RWPE2 (cell line): ENCODE measurements at regions not wholly inside any gene's neighbourhood (a gene's known extent, or its start where the extent isn't known, plus 50 kb on each side); places are given as distances from the start of the nearest gene placed in this dataset.

Source experiments
- ATAC-seq: fragments of 200-7000 bp; cut with Tn5 transposase; 3 replicates; pipeline ENCODE4 v1.9.1; 2021; ENCODE audit warnings: low read depth
- DNase-seq: peaks from one replicate; pipeline ENCODE4 v3.0.0-alpha.2; 2020; ENCODE audit warnings: low spot score
- H3K27ac ChIP-seq: fragments of 450-650 bp; 2 replicates; pipeline ENCODE4 v1.5.1; 2017; ENCODE audit warnings: mild to moderate bottlenecking; ENCODE audit not compliant: poor library complexity, severe bottlenecking
- H3K27me3 ChIP-seq: fragments of 250-450 bp; sonication (Bioruptor Pico); 2 replicates; pipeline ENCODE4 v1.5.1; 2021; ENCODE audit warnings: mild to moderate bottlenecking, moderate library complexity; ENCODE audit not compliant: insufficient read depth, poor library complexity, severe bottlenecking
- H3K36me3 ChIP-seq: fragments of 250-450 bp; sonication (Bioruptor Pico); 2 replicates; pipeline ENCODE4 v1.5.1; 2020; ENCODE audit warnings: low read depth, mild to moderate bottlenecking, moderate library complexity
- H3K4me1 ChIP-seq: fragments of 250-450 bp; sonication (Bioruptor Pico); 2 replicates; pipeline ENCODE4 v1.5.1; 2021; ENCODE audit warnings: mild to moderate bottlenecking, moderate library complexity; ENCODE audit not compliant: insufficient read depth, poor library complexity, severe bottlenecking
- H3K4me3 ChIP-seq: fragments of 250-450 bp; sonication (Bioruptor Pico); 2 replicates; pipeline ENCODE4 v1.5.1; 2021; ENCODE audit warnings: mild to moderate bottlenecking, moderate library complexity; ENCODE audit not compliant: severe bottlenecking
- H3K9me3 ChIP-seq: fragments of 250-450 bp; sonication (Bioruptor Pico); 2 replicates; pipeline ENCODE4 v1.5.1; 2021; ENCODE audit warnings: mild to moderate bottlenecking, moderate library complexity; ENCODE audit not compliant: severe bottlenecking
- TF ChIP-seq, protein P1 (sequence below): fragments of 450-650 bp; IDR thresholded peaks from one replicate; pipeline ENCODE4 v1.5.1; 2017; ENCODE audit warnings: mild to moderate bottlenecking, moderate library complexity; ENCODE audit not compliant: poor library complexity, severe bottlenecking

DNA sequence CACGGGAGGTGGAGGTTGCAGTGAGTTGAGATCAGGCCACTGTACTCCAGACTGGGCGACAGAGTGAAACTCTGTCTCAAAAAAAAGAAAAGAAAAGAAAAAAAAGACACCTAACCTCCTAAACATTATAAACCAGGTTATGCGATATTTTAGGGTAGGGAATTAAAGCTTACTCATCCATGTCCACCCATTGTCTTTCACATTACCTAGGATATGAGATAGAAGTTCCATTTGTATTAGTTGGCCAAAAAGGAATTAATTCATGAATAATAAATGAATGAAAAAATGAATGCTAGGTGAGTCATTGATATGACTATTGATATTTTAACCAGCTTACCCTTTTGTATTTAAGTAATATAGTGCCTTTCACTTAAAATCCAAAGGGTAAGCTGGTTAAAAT lies 132.9 kb downstream of the FAM161A start:
- TF ChIP-seq, protein P1, sequence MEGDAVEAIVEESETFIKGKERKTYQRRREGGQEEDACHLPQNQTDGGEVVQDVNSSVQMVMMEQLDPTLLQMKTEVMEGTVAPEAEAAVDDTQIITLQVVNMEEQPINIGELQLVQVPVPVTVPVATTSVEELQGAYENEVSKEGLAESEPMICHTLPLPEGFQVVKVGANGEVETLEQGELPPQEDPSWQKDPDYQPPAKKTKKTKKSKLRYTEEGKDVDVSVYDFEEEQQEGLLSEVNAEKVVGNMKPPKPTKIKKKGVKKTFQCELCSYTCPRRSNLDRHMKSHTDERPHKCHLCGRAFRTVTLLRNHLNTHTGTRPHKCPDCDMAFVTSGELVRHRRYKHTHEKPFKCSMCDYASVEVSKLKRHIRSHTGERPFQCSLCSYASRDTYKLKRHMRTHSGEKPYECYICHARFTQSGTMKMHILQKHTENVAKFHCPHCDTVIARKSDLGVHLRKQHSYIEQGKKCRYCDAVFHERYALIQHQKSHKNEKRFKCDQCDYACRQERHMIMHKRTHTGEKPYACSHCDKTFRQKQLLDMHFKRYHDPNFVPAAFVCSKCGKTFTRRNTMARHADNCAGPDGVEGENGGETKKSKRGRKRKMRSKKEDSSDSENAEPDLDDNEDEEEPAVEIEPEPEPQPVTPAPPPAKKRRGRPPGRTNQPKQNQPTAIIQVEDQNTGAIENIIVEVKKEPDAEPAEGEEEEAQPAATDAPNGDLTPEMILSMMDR = no peak
- no peak for DNase-seq

DNA sequence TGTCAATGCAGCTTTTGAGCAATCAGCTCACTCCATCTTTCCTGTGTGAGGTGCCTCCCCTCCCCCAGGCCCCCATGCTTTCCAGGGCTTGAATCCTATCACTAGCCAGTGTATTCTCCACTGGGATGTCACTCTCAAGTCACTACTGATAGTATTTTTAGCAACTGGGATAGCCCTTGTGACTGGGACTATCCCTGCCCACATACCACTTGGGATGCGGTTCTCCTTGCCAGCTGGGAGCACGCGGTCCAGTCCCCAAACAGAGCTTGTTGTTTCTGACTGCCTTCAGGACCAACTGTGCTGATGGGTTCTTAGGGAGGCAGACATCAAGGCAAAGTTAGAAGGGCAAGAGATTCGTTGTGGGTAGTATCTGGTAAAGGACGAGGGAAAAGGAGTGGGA lies 134.9 kb downstream of the FAM161A start:
- Histone ChIP-seq H3K9me3 (no peaks in the 10 kb centered on the region), H3K27ac (no peak overlapping the region), H3K27me3 (no peaks in the 10 kb centered on the region), H3K36me3 (no peaks in the 10 kb centered on the region), H3K4me3 (no peak overlapping the region), H3K4me1 (no peaks in the 10 kb centered on the region)
- DNase-seq = no peak
- no peak for ATAC-seq
- TF ChIP-seq, protein P1 = no peak

More for the DNA sequence above, 132.9 kb downstream of the FAM161A start:
- Histone ChIP-seq H3K4me3 (no peak overlapping the region), H3K9me3 (no peaks in the 10 kb centered on the region), H3K36me3 (no peaks in the 10 kb centered on the region), H3K27me3 (no peaks in the 10 kb centered on the region), H3K4me1 (no peaks in the 10 kb centered on the region), H3K27ac (no peak overlapping the region)
- ATAC-seq = peak; percentile 64; the same call in 2 of the 3 replicates

DNA sequence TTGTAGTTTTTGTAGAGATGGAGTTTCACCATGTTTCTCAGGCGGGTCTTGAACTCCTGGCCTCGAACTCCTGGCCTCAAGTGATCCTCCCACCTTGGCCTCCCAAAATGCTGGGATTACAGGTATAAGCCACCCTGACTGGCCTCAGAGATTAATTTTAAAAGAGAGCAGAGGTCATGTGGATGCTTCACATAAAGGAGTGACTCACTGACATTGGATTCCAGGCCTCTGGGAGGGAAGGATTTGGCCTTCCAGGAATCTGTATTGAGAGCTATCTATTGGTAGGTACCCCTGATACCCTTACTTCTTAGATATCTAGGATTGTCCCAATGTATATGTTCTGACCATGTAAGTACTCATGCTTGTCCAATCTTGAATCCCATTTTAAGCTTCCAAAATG lies 138.4 kb downstream of the FAM161A start:
- Histone ChIP-seq H3K27me3 (no peaks in the 10 kb centered on the region), H3K27ac (no peak overlapping the region), H3K9me3 (no peaks in the 10 kb centered on the region), H3K36me3 (no peaks in the 10 kb centered on the region), H3K4me3 (no peak overlapping the region), H3K4me1 (no peaks in the 10 kb centered on the region)
- DNase-seq = no peak
- TF ChIP-seq, protein P1 = no peak
- no peak for ATAC-seq

DNA sequence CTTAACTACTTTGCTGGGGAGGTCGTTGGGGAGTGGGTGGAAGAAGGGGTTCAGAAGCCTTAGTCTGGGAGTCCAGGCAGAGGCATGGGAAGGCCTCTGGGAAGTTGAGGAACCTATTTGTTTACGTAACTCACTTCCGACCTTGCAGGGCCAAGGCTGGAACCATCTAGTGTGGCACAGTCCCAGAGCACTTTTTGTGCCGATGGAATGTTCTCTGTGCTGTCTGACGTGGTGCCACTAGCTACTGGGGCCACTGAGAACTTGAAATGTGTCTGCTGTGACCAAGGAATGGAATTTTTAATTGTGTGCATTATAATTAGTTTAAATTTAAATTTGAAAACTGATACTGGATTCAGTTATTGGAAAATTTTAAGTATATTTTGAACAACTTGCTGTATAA lies 139.7 kb downstream of the FAM161A start:
- no peaks in the 10 kb centered on the region for H3K4me1 ChIP-seq
- TF ChIP-seq, protein P1 = no peak
- ATAC-seq (no peak), DNase-seq (no peak)
- no peaks in the 10 kb centered on the region for H3K9me3 ChIP-seq
- no peaks in the 10 kb centered on the region for H3K27me3 ChIP-seq
- no peaks in the 10 kb centered on the region for H3K36me3 ChIP-seq
- no peak overlapping the region for H3K4me3 ChIP-seq
- no peak overlapping the region for H3K27ac ChIP-seq

DNA sequence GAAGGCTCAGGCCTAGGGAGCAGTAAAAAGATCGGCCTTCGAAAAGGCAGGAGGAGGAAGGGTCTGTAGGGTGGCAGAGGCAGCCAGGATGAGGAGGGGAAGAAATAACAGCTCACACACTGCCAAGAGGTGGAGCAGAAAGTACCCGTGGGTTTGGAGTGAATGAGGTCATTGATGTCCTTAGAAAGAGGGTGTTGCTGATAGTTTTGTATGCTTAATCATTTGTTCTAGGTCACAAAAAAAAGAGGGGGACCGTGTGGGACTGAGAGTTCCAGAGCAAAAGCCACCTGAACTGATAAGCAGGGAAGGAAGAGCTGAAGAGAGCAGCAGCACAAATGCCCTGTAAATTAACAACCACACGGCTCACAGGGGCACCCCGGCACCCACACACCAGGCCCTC lies 140.4 kb downstream of the FAM161A start:
- ATAC-seq (no peak), DNase-seq (no peak)
- Histone ChIP-seq H3K27ac (no peak overlapping the region), H3K27me3 (no peaks in the 10 kb centered on the region), H3K4me1 (no peaks in the 10 kb centered on the region), H3K36me3 (no peaks in the 10 kb centered on the region), H3K9me3 (no peaks in the 10 kb centered on the region), H3K4me3 (no peak overlapping the region)
- TF ChIP-seq, protein P1 = no peak
